MM.1S (cell line): ENCODE measurements at regions not wholly inside any gene's neighbourhood (a gene's known extent, or its start where the extent isn't known, plus 50 kb on each side); places are given as distances from the start of the nearest gene placed in this dataset.

ENCODE experiments used
- DNase-seq: peaks from one replicate; pipeline ENCODE4 v3.0.0-alpha.2; 2015
- H2AFZ ChIP-seq: fragments of 300-600 bp; sonication (generic); 2 replicates; pipeline ENCODE4 v1.6.0; 2016; ENCODE audit warnings: antibody characterized with exemption, low read length
- H3F3A ChIP-seq: fragments of 300-600 bp; sonication (generic); 2 replicates; pipeline ENCODE4 v1.6.1; 2016; ENCODE audit warnings: mild to moderate bottlenecking, antibody characterized with exemption, low read length, moderate library complexity, mixed read lengths; ENCODE audit not compliant: insufficient read depth
- H3K27ac ChIP-seq: fragments of 300-600 bp; sonication (generic); 2 replicates; pipeline ENCODE4 v1.5.1; 2016; ENCODE audit warnings: mild to moderate bottlenecking, low read length
- H3K27me3 ChIP-seq: fragments of 300-600 bp; sonication (generic); replicated peaks from 2 replicates; pipeline ENCODE4 v1.6.0; 2016; ENCODE audit warnings: low read length; ENCODE audit not compliant: insufficient read depth
- H3K36me3 ChIP-seq: fragments of 300-600 bp; sonication (generic); replicated peaks from 2 replicates; pipeline ENCODE4 v1.6.1; 2016; ENCODE audit warnings: mild to moderate bottlenecking, low read length, mixed read lengths; ENCODE audit not compliant: insufficient read depth
- H3K4me1 ChIP-seq: fragments of 300-600 bp; sonication (generic); 2 replicates; pipeline ENCODE4 v1.6.1; 2016; ENCODE audit warnings: low read length, mixed read lengths
- H3K4me2 ChIP-seq: fragments of 300-600 bp; sonication (generic); 2 replicates; pipeline ENCODE4 v1.6.0; 2016; ENCODE audit warnings: low read depth, low read length
- H3K4me3 ChIP-seq: fragments of 300-600 bp; sonication (generic); 2 replicates; pipeline ENCODE4 v1.5.1; 2016; ENCODE audit warnings: low read length, mixed read lengths
- H3K79me2 ChIP-seq: fragments of 300-600 bp; sonication (generic); 2 replicates; pipeline ENCODE4 v1.6.1; 2016; ENCODE audit warnings: mixed run types, low read length, mixed read lengths
- H3K9ac ChIP-seq: fragments of 300-600 bp; sonication (generic); 2 replicates; pipeline ENCODE4 v1.6.1; 2016; ENCODE audit warnings: low read length, mixed read lengths
- H3K9me2 ChIP-seq: fragments of 300-600 bp; sonication (generic); replicated peaks from 2 replicates; pipeline ENCODE4 v1.6.1; 2016; ENCODE audit warnings: mild to moderate bottlenecking, low read length, mixed read lengths; ENCODE audit not compliant: insufficient read depth
- H3K9me3 ChIP-seq: fragments of 300-600 bp; sonication (generic); replicated peaks from 2 replicates; pipeline ENCODE4 v1.6.1; 2016; ENCODE audit warnings: mild to moderate bottlenecking, low read length, mixed read lengths; ENCODE audit not compliant: insufficient read depth
- H4K20me1 ChIP-seq: fragments of 300-600 bp; sonication (generic); 2 replicates; pipeline ENCODE4 v1.6.1; 2016; ENCODE audit warnings: mild to moderate bottlenecking, low read length, moderate library complexity, mixed read lengths; ENCODE audit not compliant: insufficient read depth
- CTCF ChIP-seq: fragments of 300-600 bp; sonication (generic); IDR thresholded peaks from 2 replicates; pipeline ENCODE4 v1.5.1; 2016; ENCODE audit warnings: antibody characterized with exemption, low read length, mixed read lengths
- EZH2 ChIP-seq: fragments of 300-600 bp; sonication (generic); optimal IDR thresholded peaks from 2 replicates; pipeline ENCODE3; 2017; ENCODE audit warnings: low read depth, mild to moderate bottlenecking, antibody characterized with exemption, low read length, mixed read lengths
- EZH2phosphoT487 ChIP-seq: fragments of 300-600 bp; sonication (generic); IDR thresholded peaks from 2 replicates; pipeline ENCODE4 v1.6.1; 2018; ENCODE audit warnings: antibody characterized with exemption, low read length

GRCh38 chr4:74531963-74532794, 87.2 kb downstream of the AREG start:
- DNase-seq = peak; percentile 75
- Histone ChIP-seq H3F3A (no peaks in the 10 kb centered on the region; the same call in 1 of the 2 replicates), H3K4me1 (peaks cover 9% of the 10 kb centered on the region), H3K4me2 (no peak overlapping the region), H3K4me3 (no peak overlapping the region), H3K36me3 (no peaks in the 10 kb centered on the region), H2AFZ (no peak overlapping the region), H3K79me2 (no peaks in the 10 kb centered on the region), H3K27me3 (no peaks in the 10 kb centered on the region), H3K27ac (no peak overlapping the region), H3K9me3 (no peaks in the 10 kb centered on the region), H3K9me2 (no peaks in the 10 kb centered on the region), H3K9ac (no peak overlapping the region), H4K20me1 (no peaks in the 10 kb centered on the region)
- TF ChIP-seq CTCF (peak; percentile 77), EZH2 (no peak)

GRCh38 chr4:74534121-74534520, 89.2 kb downstream of the AREG start:
- H3F3A ChIP-seq = no peaks in the 10 kb centered on the region; the same call in 1 of the 2 replicates
- no peaks in the 10 kb centered on the region for H3K36me3 ChIP-seq
- H3K27me3 ChIP-seq = no peaks in the 10 kb centered on the region
- TF ChIP-seq EZH2 (no peak), CTCF (no peak), EZH2phosphoT487 (no peak)
- H3K9me2 ChIP-seq = no peaks in the 10 kb centered on the region
- H3K4me2 ChIP-seq = no peak overlapping the region
- H3K27ac ChIP-seq = no peak overlapping the region
- H3K4me3 ChIP-seq = no peak overlapping the region
- no peak overlapping the region for H2AFZ ChIP-seq
- no peak overlapping the region for H3K9ac ChIP-seq
- H3K9me3 ChIP-seq = no peaks in the 10 kb centered on the region
- no peak for DNase-seq
- no peaks in the 10 kb centered on the region for H3K79me2 ChIP-seq
- no peaks in the 10 kb centered on the region for H4K20me1 ChIP-seq
- peaks cover 9% of the 10 kb centered on the region for H3K4me1 ChIP-seq

GRCh38 chr4:74534936-74535335, 90.0 kb downstream of the AREG start:
- H3K4me3 ChIP-seq = no peak overlapping the region
- TF ChIP-seq CTCF (no peak), EZH2 (no peak), EZH2phosphoT487 (no peak)
- H3K27me3 ChIP-seq = no peaks in the 10 kb centered on the region
- H3K79me2 ChIP-seq = no peaks in the 10 kb centered on the region
- no peak overlapping the region for H2AFZ ChIP-seq
- H3F3A ChIP-seq = no peaks in the 10 kb centered on the region; the same call in 1 of the 2 replicates
- H3K4me1 ChIP-seq = peaks cover 9% of the 10 kb centered on the region
- no peak overlapping the region for H3K4me2 ChIP-seq
- no peaks in the 10 kb centered on the region for H3K36me3 ChIP-seq
- no peak for DNase-seq
- no peaks in the 10 kb centered on the region for H3K9me2 ChIP-seq
- H3K9ac ChIP-seq = no peak overlapping the region
- no peak overlapping the region for H3K27ac ChIP-seq
- H4K20me1 ChIP-seq = no peaks in the 10 kb centered on the region
- no peaks in the 10 kb centered on the region for H3K9me3 ChIP-seq
